Large intestine (tissue), 3 donors: ENCODE measurements at regions not wholly inside any gene's neighbourhood (a gene's known extent, or its start where the extent isn't known, plus 50 kb on each side); places are given as distances from the start of the nearest gene placed in this dataset.

Source experiments
- DNase-seq, 2 donors: peaks; one replicate each; pipeline versions ENCODE4 v3.0.0 to v3.0.0-alpha.2; 2013
- H3K27ac ChIP-seq: one replicate; pipeline ENCODE4 v1.5.1; 2013; ENCODE audit warnings: low read length
- H3K27me3 ChIP-seq: 2 replicates; pipeline ENCODE4 v1.6.1; 2013; ENCODE audit warnings: low read length; ENCODE audit not compliant: control insufficient read depth, insufficient read depth
- H3K36me3 ChIP-seq: 2 replicates; pipeline ENCODE4 v1.6.1; 2013; ENCODE audit warnings: low read length; ENCODE audit not compliant: control insufficient read depth, insufficient read depth
- H3K4me1 ChIP-seq: one replicate; pipeline ENCODE4 v1.6.1; 2013; ENCODE audit warnings: low read length; ENCODE audit not compliant: control insufficient read depth, insufficient read depth
- H3K4me3 ChIP-seq: one replicate; pipeline ENCODE4 v1.5.1; 2013; ENCODE audit warnings: low read length
- H3K9me3 ChIP-seq: one replicate; pipeline ENCODE4 v1.6.1; 2013; ENCODE audit warnings: mild to moderate bottlenecking, low read depth, low read length, moderate library complexity; ENCODE audit not compliant: control insufficient read depth
- WGBS: methylation state at CpG from one replicate; pipeline ENCODE4 v1.1.5; 2013; ENCODE audit warnings: low lambda C conversion rate; ENCODE audit not compliant: insufficient coverage; 5-methylcytosine and 5-hydroxymethylcytosine counted together

- Histone ChIP-seq H3K4me1 (no peaks in the 10 kb centered on the region), H3K36me3 (no peaks in the 10 kb centered on the region), H3K27ac (no peak overlapping the region), H3K9me3 (no peaks in the 10 kb centered on the region), H3K27me3 (no peaks in the 10 kb centered on the region), H3K4me3 (no peak overlapping the region)
- no CpG with 5 or more reads among the region's 10 CpGs for WGBS
- DNase-seq = peak in 1 of 2 donors; percentile 31
These were observed 145.4 kb downstream of the GADD45G start for GRCh38 chr9:89750117-89750791.

GRCh38 chr9:89751079-89751825 is 146.4 kb downstream of the GADD45G start:
- no peaks in the 10 kb centered on the region for H3K27me3 ChIP-seq
- no peak for DNase-seq
- H3K4me3 ChIP-seq = no peak overlapping the region
- no peaks in the 10 kb centered on the region for H3K36me3 ChIP-seq
- peaks cover 4% of the 10 kb centered on the region for H3K4me1 ChIP-seq
- WGBS = 58% methylated on average over 2 of the region's 6 CpGs
- H3K9me3 ChIP-seq = no peaks in the 10 kb centered on the region
- no peak overlapping the region for H3K27ac ChIP-seq

GRCh38 chr9:89752154-89752553 is 147.3 kb downstream of the GADD45G start:
- H3K4me3 ChIP-seq = no peak overlapping the region
- H3K36me3 ChIP-seq = no peaks in the 10 kb centered on the region
- no peak overlapping the region for H3K27ac ChIP-seq
- no peaks in the 10 kb centered on the region for H3K27me3 ChIP-seq
- DNase-seq = no peak
- H3K4me1 ChIP-seq = peaks cover 13% of the 10 kb centered on the region
- WGBS = 29% methylated on average over 1 of the region's 4 CpGs
- no peaks in the 10 kb centered on the region for H3K9me3 ChIP-seq

GRCh38 chr9:89753472-89754055 is 148.8 kb downstream of the GADD45G start:
- Histone ChIP-seq H3K27ac (no peak overlapping the region), H3K4me3 (no peak overlapping the region), H3K9me3 (no peaks in the 10 kb centered on the region), H3K27me3 (no peaks in the 10 kb centered on the region), H3K4me1 (peaks cover 13% of the 10 kb centered on the region), H3K36me3 (no peaks in the 10 kb centered on the region)
- no peak for DNase-seq
- WGBS = no CpG with 5 or more reads among the region's 6 CpGs

DNA sequence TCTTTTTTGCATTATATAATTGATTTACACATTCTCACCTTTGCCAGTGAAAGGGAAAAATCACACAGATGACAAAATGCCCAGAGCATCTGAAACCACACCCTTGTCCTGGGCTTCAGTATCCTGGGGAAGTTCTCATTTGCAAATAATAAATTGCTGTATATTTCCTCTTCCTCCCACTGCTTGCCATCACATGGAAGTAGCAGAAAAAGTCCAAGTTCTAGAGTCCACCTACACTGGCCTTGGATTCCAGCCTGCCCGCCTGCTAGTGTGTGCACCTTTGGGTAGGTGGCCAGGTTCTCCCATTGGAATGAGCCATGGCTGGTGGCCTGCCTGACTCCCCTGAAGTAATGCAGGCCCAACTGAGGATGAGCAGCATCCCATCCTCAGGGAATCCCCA is 149.4 kb downstream of the GADD45G start:
- H3K36me3 ChIP-seq = no peaks in the 10 kb centered on the region
- DNase-seq = no peak
- H3K27ac ChIP-seq = no peak overlapping the region
- H3K9me3 ChIP-seq = no peaks in the 10 kb centered on the region
- WGBS = no CpG with 5 or more reads among the region's 1 CpG
- H3K27me3 ChIP-seq = no peaks in the 10 kb centered on the region
- no peak overlapping the region for H3K4me3 ChIP-seq
- H3K4me1 ChIP-seq = peaks cover 13% of the 10 kb centered on the region

DNA sequence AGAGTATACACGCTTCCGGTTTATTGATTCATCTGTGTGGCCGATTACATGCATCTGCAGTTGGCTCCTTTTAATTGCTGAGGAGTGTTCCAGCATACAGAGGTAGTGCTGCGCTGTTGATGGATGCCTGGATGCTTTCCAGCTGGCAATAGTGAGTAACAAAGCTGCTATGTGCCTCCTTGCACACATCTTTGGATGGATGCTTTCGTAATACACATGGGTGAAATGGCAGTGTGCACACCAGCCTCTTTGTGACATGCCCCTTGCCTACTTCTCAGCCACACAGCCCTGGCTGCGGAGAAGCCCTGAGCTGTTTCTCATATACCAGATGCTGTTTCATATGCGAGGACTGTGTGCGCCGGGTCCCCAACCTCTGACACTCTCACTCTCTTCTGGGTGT is 151.0 kb downstream of the GADD45G start:
- Histone ChIP-seq H3K27me3 (no peaks in the 10 kb centered on the region), H3K4me1 (peaks cover 13% of the 10 kb centered on the region), H3K27ac (no peak overlapping the region), H3K9me3 (no peaks in the 10 kb centered on the region), H3K36me3 (no peaks in the 10 kb centered on the region), H3K4me3 (no peak overlapping the region)
- no peak for DNase-seq
- WGBS = no CpG with 5 or more reads among the region's 9 CpGs

GRCh38 chr9:89756891-89757537 is 152.2 kb downstream of the GADD45G start:
- no peaks in the 10 kb centered on the region for H3K36me3 ChIP-seq
- peak in 1 of 2 donors; percentile 36 for DNase-seq
- WGBS = 100% methylated on average over 1 of the region's 8 CpGs

DNA sequence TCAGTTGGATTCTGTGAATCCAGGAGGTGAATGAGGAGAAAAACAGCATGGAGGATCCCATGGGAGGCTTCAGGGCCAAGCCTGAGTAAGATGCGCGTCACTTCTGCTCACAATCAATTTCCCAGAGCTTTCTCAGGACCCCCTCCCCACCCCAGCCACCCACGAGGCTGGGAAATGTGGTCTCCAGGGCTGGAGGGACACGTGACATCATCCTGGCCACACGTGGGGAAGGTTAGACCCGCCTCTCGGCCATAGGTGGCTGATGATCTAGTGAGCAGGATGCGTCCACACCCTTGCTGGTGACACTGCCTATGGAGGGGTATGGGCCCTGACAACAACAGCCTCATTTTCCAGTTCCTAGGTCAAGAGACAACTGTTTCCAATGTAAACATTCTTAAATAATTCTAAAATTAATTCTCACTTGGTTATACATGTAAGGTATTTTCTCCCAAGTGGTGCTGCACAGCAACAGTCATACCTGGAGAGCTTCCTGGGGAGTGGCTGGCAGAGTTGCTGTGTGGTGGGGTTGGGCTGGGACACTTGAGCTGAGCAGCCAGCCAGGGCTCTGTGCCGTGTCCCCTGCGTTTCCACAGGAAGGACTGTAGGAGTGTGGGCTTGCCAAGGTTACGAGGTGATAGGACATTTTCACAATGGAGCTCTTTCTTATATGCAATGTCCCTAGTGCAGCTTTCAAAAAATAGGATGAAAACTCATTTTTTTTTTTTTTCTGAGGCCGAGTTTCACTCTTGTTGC is 153.1 kb downstream of the GADD45G start:
- DNase-seq = no peak
- WGBS = 100% methylated on average over 3 of the region's 12 CpGs

More at GRCh38 chr9:89756891-89757537, 152.2 kb downstream of the GADD45G start:
- H3K4me3 ChIP-seq = no peak overlapping the region
- no peaks in the 10 kb centered on the region for H3K9me3 ChIP-seq
- H3K27ac ChIP-seq = no peak overlapping the region
- no peaks in the 10 kb centered on the region for H3K27me3 ChIP-seq
- H3K4me1 ChIP-seq = peaks cover 13% of the 10 kb centered on the region

DNA sequence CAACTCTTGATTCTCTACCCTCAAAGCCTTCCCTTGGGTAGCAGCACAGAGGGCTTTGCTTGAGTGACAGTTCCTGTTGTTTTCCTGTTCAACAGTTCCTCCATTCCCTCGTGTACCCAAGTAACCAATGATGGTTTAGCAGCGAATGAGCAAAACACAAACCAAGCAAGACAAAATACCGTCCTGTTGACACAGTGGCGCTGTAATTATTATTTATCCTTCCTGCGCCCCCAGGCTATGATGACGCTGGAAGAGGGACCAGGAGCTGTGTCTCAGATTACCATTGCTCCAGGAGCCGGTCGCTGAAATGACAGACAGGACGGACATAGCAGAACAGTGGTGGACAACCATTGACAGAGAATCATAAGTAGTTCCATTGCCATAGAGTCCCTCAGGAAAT is 154.8 kb downstream of the GADD45G start:
- Histone ChIP-seq H3K27ac (no peak overlapping the region), H3K9me3 (no peaks in the 10 kb centered on the region), H3K4me3 (no peak overlapping the region), H3K4me1 (peaks cover 13% of the 10 kb centered on the region), H3K36me3 (no peaks in the 10 kb centered on the region), H3K27me3 (no peaks in the 10 kb centered on the region)
- DNase-seq = no peak
- no CpG with 5 or more reads among the region's 9 CpGs for WGBS

More for the DNA sequence above, 153.1 kb downstream of the GADD45G start:
- Histone ChIP-seq H3K36me3 (no peaks in the 10 kb centered on the region), H3K27ac (no peak overlapping the region), H3K27me3 (no peaks in the 10 kb centered on the region), H3K9me3 (no peaks in the 10 kb centered on the region), H3K4me3 (no peak overlapping the region), H3K4me1 (peaks cover 13% of the 10 kb centered on the region)

DNA sequence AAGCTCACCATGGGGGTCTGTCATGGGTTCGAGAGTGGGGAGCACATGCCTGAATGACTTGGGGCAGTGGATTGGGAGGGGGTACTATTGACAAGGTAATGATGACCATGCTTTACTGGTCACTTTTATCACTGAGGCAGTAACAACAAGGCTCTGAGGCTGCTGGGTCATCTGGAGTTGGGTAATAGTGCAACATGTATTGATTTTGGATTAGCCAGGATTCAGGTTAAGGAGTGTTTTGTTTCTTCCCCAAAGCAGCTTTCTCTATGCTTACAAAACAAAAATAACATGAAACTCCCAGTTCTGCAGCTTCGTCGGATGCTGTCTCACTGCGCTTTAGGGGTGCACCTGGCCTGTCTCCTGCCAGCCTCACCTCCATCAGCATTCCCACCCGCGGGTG is 155.3 kb downstream of the GADD45G start:
- no peaks in the 10 kb centered on the region for H3K9me3 ChIP-seq
- DNase-seq = no peak
- no peaks in the 10 kb centered on the region for H3K27me3 ChIP-seq
- peaks cover 13% of the 10 kb centered on the region for H3K4me1 ChIP-seq
- H3K4me3 ChIP-seq = no peak overlapping the region
- H3K27ac ChIP-seq = no peak overlapping the region
- no peaks in the 10 kb centered on the region for H3K36me3 ChIP-seq
- no CpG with 5 or more reads among the region's 6 CpGs for WGBS
